Endometrium (tissue), 2 donors: ENCODE measurements at regions not wholly inside any gene's neighbourhood (a gene's known extent, or its start where the extent isn't known, plus 50 kb on each side); places are given as distances from the start of the nearest gene placed in this dataset.

Experiments used
- FAIRE-seq: peaks from 2 replicates; lab custom pipeline; 2012; peaks lifted over from hg19 to GRCh38; lab: Jason Lieb, UNC
- donor health status: control.
- donor health status: control.

DNA sequence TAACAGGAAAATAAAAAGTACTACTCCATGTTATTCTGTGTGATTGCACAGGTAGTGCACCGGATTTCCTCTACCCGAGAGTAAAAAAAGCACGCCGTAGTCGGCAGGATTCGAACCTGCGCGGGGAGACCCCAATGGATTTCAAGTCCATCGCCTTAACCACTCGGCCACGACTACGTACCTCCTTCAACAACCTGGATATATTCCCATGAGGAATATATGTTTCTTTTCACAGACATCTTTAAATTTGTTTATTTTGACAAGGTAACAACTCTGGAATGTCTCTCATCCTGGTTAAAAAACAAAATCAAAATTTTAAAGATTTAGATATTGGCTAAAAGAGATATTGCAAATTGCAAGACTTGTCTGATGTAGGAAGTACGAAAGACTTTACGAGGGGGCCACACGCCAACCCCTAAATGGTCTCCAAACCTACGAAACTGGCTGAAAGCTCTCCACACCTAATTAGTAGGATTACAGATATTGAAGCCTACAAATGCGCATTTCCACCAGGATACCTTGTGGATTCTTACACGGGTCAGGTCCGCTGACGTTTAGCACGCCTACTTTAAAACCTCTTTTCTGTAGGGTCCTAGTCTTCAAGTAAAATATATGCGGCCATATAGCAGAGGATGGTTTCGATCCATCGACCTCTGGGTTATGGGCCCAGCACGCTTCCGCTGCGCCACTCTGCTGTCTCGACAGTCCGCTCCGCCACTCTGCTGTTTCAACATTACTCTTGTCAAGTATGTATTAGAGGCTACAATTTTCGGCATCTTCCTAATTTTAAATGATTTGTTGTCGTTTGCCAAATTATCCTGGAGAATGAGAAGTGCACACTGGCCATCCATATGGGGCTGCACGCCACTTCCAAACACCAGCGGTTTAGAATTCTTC lies 52.2 kb upstream of the BTN3A2 start:
- no peak for FAIRE-seq
